Panc1 (cell line): ENCODE measurements at regions not wholly inside any gene's neighbourhood (a gene's known extent, or its start where the extent isn't known, plus 50 kb on each side); places are given as distances from the start of the nearest gene placed in this dataset.

Experiments used
- CTCF ChIP-seq: fragments of 450-650 bp; IDR thresholded peaks from 2 replicates; pipeline ENCODE4 v1.5.1; 2017; ENCODE audit warnings: mild to moderate bottlenecking
- POLR2AphosphoS5 ChIP-seq: IDR thresholded peaks from 2 replicates; pipeline ENCODE4 v1.6.1; 2012; ENCODE audit warnings: mild to moderate bottlenecking, low read depth, low read length, moderate library complexity

- TF ChIP-seq CTCF (no peak), POLR2AphosphoS5 (no peak)
These were observed 91.8 kb upstream of the ADRA1B start for GRCh38 chr5:159824188-159825161.
